ENCODE measurements at regions not wholly inside any gene's neighbourhood (a gene's known extent, or its start where the extent isn't known, plus 50 kb on each side); places are given as distances from the start of the nearest gene placed in this dataset.

DNA sequence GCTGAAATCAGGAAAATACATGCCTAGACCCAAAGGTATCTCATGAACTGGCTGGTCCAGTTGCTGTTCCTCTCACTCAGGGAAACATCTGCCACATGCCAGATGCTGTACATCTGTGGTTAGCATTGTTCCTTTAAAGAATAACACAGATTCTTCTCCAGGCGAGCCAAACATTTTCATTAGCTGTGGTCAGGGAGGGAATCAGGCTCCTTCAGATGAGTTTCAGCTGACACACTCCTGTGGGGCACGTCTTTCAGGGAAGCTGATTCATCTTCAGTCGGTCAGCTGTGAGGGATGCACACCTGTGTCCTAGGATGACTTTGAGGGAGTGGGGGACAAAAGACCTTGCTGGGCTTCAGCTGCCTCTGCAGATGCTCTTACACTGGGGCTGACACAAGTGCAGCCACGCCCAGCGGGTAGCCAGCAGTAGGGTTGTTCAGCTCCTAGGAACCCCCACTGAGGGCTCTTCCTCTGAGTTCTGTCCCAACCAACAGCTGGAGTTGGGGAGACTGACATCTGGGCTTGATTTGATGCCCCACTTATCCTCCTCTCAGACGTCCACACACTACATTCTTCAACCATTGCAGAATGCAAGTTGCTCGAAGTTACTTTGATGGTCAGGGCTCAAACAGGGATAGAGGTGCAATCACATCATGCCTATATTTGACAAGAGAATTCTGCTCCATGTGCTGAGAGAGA lies 155.0 kb downstream of the NUAK1 start:
- Histone ChIP-seq H3K14ac (ENCODE audit: low read length) (no peak overlapping the region), H3K4ac (ENCODE audit: low read depth, low read length) (no peak overlapping the region), H3K79me1 (ENCODE audit: low read length) (peaks cover 6% of the 10 kb centered on the region), H3K4me3 (ENCODE audit: low read depth, low read length) (no peak overlapping the region), H4K12ac (ENCODE audit: low read depth, low read length) (no peak overlapping the region), H2BK12ac (ENCODE audit: low read length) (peak overlapping the region; percentile 5), H4K91ac (ENCODE audit: low read depth, low read length) (peak overlapping the region; percentile 37), H3K27ac (ENCODE audit: low read depth, low read length) (no peak overlapping the region), H2BK5ac (ENCODE audit: low read depth, low read length, poor library complexity) (no peak overlapping the region), H3K9me3 (ENCODE audit: insufficient read depth, low read depth, low read length) (peaks cover 1% of the 10 kb centered on the region), H2AFZ (ENCODE audit: insufficient read depth, low read length, poor library complexity) (no peak overlapping the region), H3K79me2 (ENCODE audit: control insufficient read depth, insufficient read depth, low read length, poor library complexity) (no peaks in the 10 kb centered on the region), H3K23ac (ENCODE audit: low read length) (no peak overlapping the region), H2BK120ac (ENCODE audit: insufficient read depth, low read length, poor library complexity) (no peak overlapping the region), H3K27me3 (ENCODE audit: insufficient read depth, low read length) (no peaks in the 10 kb centered on the region), H3K4me1 (ENCODE audit: control insufficient read depth in 1 of 2, insufficient read depth in 2 of 2, low read length in 2 of 2) (peaks cover 6 to 8% of the 10 kb centered on the region in 2 experiments), H3K4me2 (ENCODE audit: low read length) (no peak overlapping the region), H3K18ac (ENCODE audit: low read length) (no peak overlapping the region), H4K8ac (ENCODE audit: low read depth, low read length) (no peak overlapping the region), H3K9ac (ENCODE audit: low read length) (no peak overlapping the region), H2AK5ac (ENCODE audit: low read length) (no peak overlapping the region), H3K36me3 (ENCODE audit: control insufficient read depth in 1 of 2, insufficient read depth in 2 of 2, low read length in 2 of 2) (no peaks in the 10 kb centered on the region)
- no CpG with 5 or more reads among the region's 7 CpGs for WGBS (ENCODE audit: extremely low coverage, insufficient coverage, insufficient read length)
- peak; percentile 90 to 97 for DNase-seq

GRCh38 chr12:105985383-105985782 lies 153.4 kb downstream of the NUAK1 start:
- Histone ChIP-seq H3K36me3 (ENCODE audit: control insufficient read depth in 1 of 2, insufficient read depth in 2 of 2, low read length in 2 of 2) (no peaks in the 10 kb centered on the region), H3K27me3 (ENCODE audit: insufficient read depth, low read length) (no peaks in the 10 kb centered on the region), H3K9ac (ENCODE audit: low read length) (no peak overlapping the region), H2BK12ac (ENCODE audit: low read length) (no peak overlapping the region), H2AFZ (ENCODE audit: insufficient read depth, low read length, poor library complexity) (no peak overlapping the region), H2BK120ac (ENCODE audit: insufficient read depth, low read length, poor library complexity) (no peak overlapping the region), H4K12ac (ENCODE audit: low read depth, low read length) (no peak overlapping the region), H3K18ac (ENCODE audit: low read length) (no peak overlapping the region), H3K4ac (ENCODE audit: low read depth, low read length) (no peak overlapping the region), H2AK5ac (ENCODE audit: low read length) (no peak overlapping the region), H3K4me1 (ENCODE audit: control insufficient read depth in 1 of 2, insufficient read depth in 2 of 2, low read length in 2 of 2) (peaks cover 6 to 8% of the 10 kb centered on the region in 2 experiments), H3K9me3 (ENCODE audit: insufficient read depth, low read depth, low read length) (peaks cover 1% of the 10 kb centered on the region), H3K79me2 (ENCODE audit: control insufficient read depth, insufficient read depth, low read length, poor library complexity) (no peaks in the 10 kb centered on the region), H3K23ac (ENCODE audit: low read length) (no peak overlapping the region), H4K91ac (ENCODE audit: low read depth, low read length) (no peak overlapping the region), H3K4me3 (ENCODE audit: low read depth, low read length) (no peak overlapping the region), H4K8ac (ENCODE audit: low read depth, low read length) (no peak overlapping the region), H2BK5ac (ENCODE audit: low read depth, low read length, poor library complexity) (no peak overlapping the region), H3K4me2 (ENCODE audit: low read length) (no peak overlapping the region), H3K14ac (ENCODE audit: low read length) (no peak overlapping the region), H3K27ac (ENCODE audit: low read depth, low read length) (no peak overlapping the region), H3K79me1 (ENCODE audit: low read length) (peaks cover 4% of the 10 kb centered on the region)
- no CpG with 5 or more reads among the region's 2 CpGs for WGBS (ENCODE audit: extremely low coverage, insufficient coverage, insufficient read length)
- DNase-seq = no peak

GRCh38 chr12:105986779-105987684 lies 151.7 kb downstream of the NUAK1 start:
- no peaks in the 10 kb centered on the region for H3K79me2 ChIP-seq (ENCODE audit: control insufficient read depth, insufficient read depth, low read length, poor library complexity)
- H3K4ac ChIP-seq (ENCODE audit: low read depth, low read length) = no peak overlapping the region
- H3K23ac ChIP-seq (ENCODE audit: low read length) = no peak overlapping the region
- no CpG with 5 or more reads among the region's 4 CpGs for WGBS (ENCODE audit: extremely low coverage, insufficient coverage, insufficient read length)
- no peak overlapping the region for H4K12ac ChIP-seq (ENCODE audit: low read depth, low read length)
- H3K79me1 ChIP-seq (ENCODE audit: low read length) = peaks cover 6% of the 10 kb centered on the region
- H3K4me1 ChIP-seq (ENCODE audit: control insufficient read depth in 1 of 2, insufficient read depth in 2 of 2, low read length in 2 of 2) = peaks cover 6 to 8% of the 10 kb centered on the region in 2 experiments
- peak overlapping the region; percentile 14 for H3K27ac ChIP-seq (ENCODE audit: low read depth, low read length)
- peak overlapping the region; percentile 45 for H4K91ac ChIP-seq (ENCODE audit: low read depth, low read length)
- no peaks in the 10 kb centered on the region for H3K36me3 ChIP-seq (ENCODE audit: control insufficient read depth in 1 of 2, insufficient read depth in 2 of 2, low read length in 2 of 2)
- H3K14ac ChIP-seq (ENCODE audit: low read length) = no peak overlapping the region
- peak; percentile 96 to 97 for DNase-seq
- H3K18ac ChIP-seq (ENCODE audit: low read length) = no peak overlapping the region
- H2AK5ac ChIP-seq (ENCODE audit: low read length) = no peak overlapping the region
- no peak overlapping the region for H2BK5ac ChIP-seq (ENCODE audit: low read depth, low read length, poor library complexity)
- H2BK120ac ChIP-seq (ENCODE audit: insufficient read depth, low read length, poor library complexity) = no peak overlapping the region
- no peak overlapping the region for H2AFZ ChIP-seq (ENCODE audit: insufficient read depth, low read length, poor library complexity)
- no peak overlapping the region for H3K4me3 ChIP-seq (ENCODE audit: low read depth, low read length)
- no peak overlapping the region for H4K8ac ChIP-seq (ENCODE audit: low read depth, low read length)
- no peak overlapping the region for H2BK12ac ChIP-seq (ENCODE audit: low read length)
- no peak overlapping the region for H3K4me2 ChIP-seq (ENCODE audit: low read length)
- H3K27me3 ChIP-seq (ENCODE audit: insufficient read depth, low read length) = no peaks in the 10 kb centered on the region
- no peak overlapping the region for H3K9ac ChIP-seq (ENCODE audit: low read length)
- peaks cover 1% of the 10 kb centered on the region for H3K9me3 ChIP-seq (ENCODE audit: insufficient read depth, low read depth, low read length)

DNA sequence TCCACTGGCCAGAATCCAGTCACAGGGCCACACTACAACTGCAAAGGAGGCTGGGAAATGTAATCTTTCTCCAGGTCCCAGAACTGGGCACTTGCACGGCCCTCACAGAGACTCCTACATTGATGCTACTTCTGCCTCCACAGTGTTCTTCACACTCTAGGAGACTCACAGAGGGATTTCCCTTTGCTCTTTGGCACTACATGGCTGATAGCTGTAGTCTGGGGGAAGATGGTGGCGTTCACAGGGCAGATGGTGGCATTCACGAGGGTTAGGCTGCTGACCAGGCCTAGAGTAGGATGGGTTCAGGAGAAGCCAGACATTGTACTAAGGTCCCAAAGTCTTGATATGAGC lies 151.1 kb downstream of the NUAK1 start:
- no peak overlapping the region for H3K23ac ChIP-seq (ENCODE audit: low read length)
- H3K4me2 ChIP-seq (ENCODE audit: low read length) = no peak overlapping the region
- H3K4me1 ChIP-seq (ENCODE audit: control insufficient read depth in 1 of 2, insufficient read depth in 2 of 2, low read length in 2 of 2) = peaks cover 5 to 10% of the 10 kb centered on the region in 2 experiments
- peaks cover 9% of the 10 kb centered on the region for H3K79me1 ChIP-seq (ENCODE audit: low read length)
- no peak overlapping the region for H2AFZ ChIP-seq (ENCODE audit: insufficient read depth, low read length, poor library complexity)
- no peaks in the 10 kb centered on the region for H3K27me3 ChIP-seq (ENCODE audit: insufficient read depth, low read length)
- H3K18ac ChIP-seq (ENCODE audit: low read length) = no peak overlapping the region
- H2BK120ac ChIP-seq (ENCODE audit: insufficient read depth, low read length, poor library complexity) = peak overlapping the region; percentile 18
- H4K12ac ChIP-seq (ENCODE audit: low read depth, low read length) = no peak overlapping the region
- no peak for DNase-seq
- peak overlapping the region; percentile 5 for H2AK5ac ChIP-seq (ENCODE audit: low read length)
- WGBS (ENCODE audit: extremely low coverage, insufficient coverage, insufficient read length) = no CpG with 5 or more reads among the region's 3 CpGs
- H3K79me2 ChIP-seq (ENCODE audit: control insufficient read depth, insufficient read depth, low read length, poor library complexity) = no peaks in the 10 kb centered on the region
- H3K9me3 ChIP-seq (ENCODE audit: insufficient read depth, low read depth, low read length) = peaks cover 1% of the 10 kb centered on the region
- peak overlapping the region; percentile 38 for H3K14ac ChIP-seq (ENCODE audit: low read length)
- H3K9ac ChIP-seq (ENCODE audit: low read length) = no peak overlapping the region
- H2BK12ac ChIP-seq (ENCODE audit: low read length) = peak overlapping the region; percentile 89
- no peaks in the 10 kb centered on the region for H3K36me3 ChIP-seq (ENCODE audit: control insufficient read depth in 1 of 2, insufficient read depth in 2 of 2, low read length in 2 of 2)
- peak overlapping the region; percentile 18 for H4K8ac ChIP-seq (ENCODE audit: low read depth, low read length)
- no peak overlapping the region for H3K4me3 ChIP-seq (ENCODE audit: low read depth, low read length)
- H3K27ac ChIP-seq (ENCODE audit: low read depth, low read length) = peak overlapping the region; percentile 67
- H4K91ac ChIP-seq (ENCODE audit: low read depth, low read length) = peak overlapping the region; percentile 90
- H2BK5ac ChIP-seq (ENCODE audit: low read depth, low read length, poor library complexity) = peak overlapping the region; percentile 13
- no peak overlapping the region for H3K4ac ChIP-seq (ENCODE audit: low read depth, low read length)
